Activated B cell treated with CpG ODN at 0.5 μM for 24 hours (primary cell): ENCODE measurements at regions not wholly inside any gene's neighbourhood (a gene's known extent, or its start where the extent isn't known, plus 50 kb on each side); places are given as distances from the start of the nearest gene placed in this dataset.

Source experiments
- ATAC-seq: fragments of 200-7000 bp; cut with Tn5 transposase; one replicate; pipeline ENCODE4 v1.10.0; 2021; ENCODE audit warnings: low read depth, mild to moderate bottlenecking, moderate library complexity
- CTCF ChIA-PET: fragments of 350-600 bp; sonication (Branson Sonifier 250); formaldehyde crosslinking; loops from one replicate; lab custom pipeline; 2021; ENCODE audit warnings: antibody characterized with exemption; lab: Charles Lee
- POLR2A ChIA-PET: fragments of 350-600 bp; sonication (Branson Sonifier 250); formaldehyde crosslinking; loops from one replicate; lab custom pipeline; 2021; ENCODE audit warnings: antibody characterized with exemption; lab: Charles Lee
- DNase-seq: peaks from one replicate; pipeline ENCODE4 v3.0.0; 2022
- H3K27ac Mint-ChIP-seq: one replicate; pipeline ENCODE4 v1.8.0; 2020; ENCODE audit warnings: mixed read lengths
- H3K27me3 Mint-ChIP-seq: one replicate; pipeline ENCODE4 v1.8.0; 2021; ENCODE audit warnings: mixed read lengths
- H3K36me3 Mint-ChIP-seq: one replicate; pipeline ENCODE4 v1.8.0; 2021; ENCODE audit warnings: low read depth, mixed read lengths
- H3K4me1 Mint-ChIP-seq: one replicate; pipeline ENCODE4 v1.8.0; 2021; ENCODE audit warnings: mixed read lengths
- H3K4me3 Mint-ChIP-seq: one replicate; pipeline ENCODE4 v1.8.0; 2020; ENCODE audit warnings: mild to moderate bottlenecking, mixed read lengths
- H3K9me3 Mint-ChIP-seq: one replicate; pipeline ENCODE4 v1.8.0; 2020; ENCODE audit warnings: mixed read lengths
- CTCF ChIP-seq: fragments of 200-600 bp; IDR thresholded peaks from one replicate; pipeline ENCODE4 v1.8.0; 2022; ENCODE audit warnings: antibody characterized with exemption, mild to moderate bottlenecking
- intact Hi-C: fragments of 100-400 bp; cut with micrococcal nuclease; formaldehyde crosslinking; loops from one replicate; pipeline ENCODE4 v1.15.1; 2024

GRCh38 chr2:128636802-128637147, 318.1 kb upstream of the HS6ST1 start:
- Mint-ChIP-seq H3K4me1 (no peaks in the 10 kb centered on the region), H3K9me3 (no peaks in the 10 kb centered on the region), H3K27me3 (peaks cover 1% of the 10 kb centered on the region), H3K4me3 (no peak overlapping the region), H3K27ac (no peak overlapping the region), H3K36me3 (no peaks in the 10 kb centered on the region)
- DNase-seq, result no peak
- CTCF ChIA-PET, result no interaction called here
- no peak for ATAC-seq
- intact Hi-C loops, result no loop called here
- POLR2A ChIA-PET, result no interaction called here
- TF ChIP-seq CTCF, result no peak

- Mint-ChIP-seq H3K27me3 (no peaks in the 10 kb centered on the region), H3K36me3 (no peaks in the 10 kb centered on the region), H3K9me3 (no peaks in the 10 kb centered on the region), H3K4me3 (no peak overlapping the region), H3K4me1 (no peaks in the 10 kb centered on the region), H3K27ac (no peak overlapping the region)
- ATAC-seq (no peak), DNase-seq (no peak)
- intact Hi-C loops, result no loop called here
- CTCF ChIA-PET, result no interaction called here
- TF ChIP-seq CTCF, result no peak
- POLR2A ChIA-PET, result no interaction called here
These were observed 318.9 kb upstream of the HS6ST1 start for GRCh38 chr2:128637481-128638155.

- TF ChIP-seq CTCF, result no peak
- Mint-ChIP-seq H3K4me3 (no peak overlapping the region), H3K4me1 (no peaks in the 10 kb centered on the region), H3K27ac (no peak overlapping the region), H3K9me3 (no peaks in the 10 kb centered on the region), H3K36me3 (no peaks in the 10 kb centered on the region), H3K27me3 (no peaks in the 10 kb centered on the region)
- ChIA-PET CTCF (no interaction called here), POLR2A (no interaction called here)
- intact Hi-C loops, result no loop called here
- DNase-seq (no peak), ATAC-seq (no peak)
These were observed 319.9 kb upstream of the HS6ST1 start for GRCh38 chr2:128638341-128639119.

GRCh38 chr2:128639120-128639477, 320.4 kb upstream of the HS6ST1 start:
- no peak for ATAC-seq
- POLR2A ChIA-PET, result no interaction called here
- Mint-ChIP-seq H3K9me3 (no peaks in the 10 kb centered on the region), H3K4me1 (no peaks in the 10 kb centered on the region), H3K27ac (no peak overlapping the region), H3K36me3 (no peaks in the 10 kb centered on the region), H3K4me3 (no peak overlapping the region), H3K27me3 (no peaks in the 10 kb centered on the region)
- DNase-seq, result no peak
- intact Hi-C loops, result no loop called here
- TF ChIP-seq CTCF, result no peak
- CTCF ChIA-PET, result no interaction called here

- TF ChIP-seq CTCF, result no peak
- intact Hi-C loops, result no loop called here
- CTCF ChIA-PET, result no interaction called here
- DNase-seq (no peak), ATAC-seq (no peak)
- H3K4me3 Mint-ChIP-seq, result no peak overlapping the region
- no peaks in the 10 kb centered on the region for H3K27me3 Mint-ChIP-seq
- no peaks in the 10 kb centered on the region for H3K4me1 Mint-ChIP-seq
- H3K36me3 Mint-ChIP-seq, result no peaks in the 10 kb centered on the region
- no peak overlapping the region for H3K27ac Mint-ChIP-seq
- H3K9me3 Mint-ChIP-seq, result no peaks in the 10 kb centered on the region
- POLR2A ChIA-PET, result no interaction called here
These were observed 321.0 kb upstream of the HS6ST1 start for GRCh38 chr2:128639693-128640092.
